ENCODE measurements at regions not wholly inside any gene's neighbourhood (a gene's known extent, or its start where the extent isn't known, plus 50 kb on each side); places are given as distances from the start of the nearest gene placed in this dataset.

DNA sequence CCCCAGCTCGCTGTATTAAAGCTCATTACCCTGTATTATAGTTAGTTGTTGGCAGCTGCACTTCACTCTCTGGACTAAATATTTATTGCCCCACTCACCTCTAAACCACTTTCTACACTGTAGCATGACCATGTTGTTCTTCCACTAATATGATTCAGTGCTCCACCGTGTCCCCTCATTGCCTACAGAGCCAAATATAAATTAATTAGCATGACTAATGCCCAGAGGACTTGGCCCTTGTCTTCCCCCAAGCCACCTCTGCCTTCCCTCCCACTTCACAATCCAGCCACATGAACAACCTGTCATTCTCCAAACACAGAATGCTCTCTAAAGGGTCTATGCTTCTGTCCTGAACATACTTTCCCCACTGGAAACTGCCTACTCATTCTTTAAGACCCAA is 276.5 kb downstream of the PLPP3 start:
- TF ChIP-seq, protein P1, sequence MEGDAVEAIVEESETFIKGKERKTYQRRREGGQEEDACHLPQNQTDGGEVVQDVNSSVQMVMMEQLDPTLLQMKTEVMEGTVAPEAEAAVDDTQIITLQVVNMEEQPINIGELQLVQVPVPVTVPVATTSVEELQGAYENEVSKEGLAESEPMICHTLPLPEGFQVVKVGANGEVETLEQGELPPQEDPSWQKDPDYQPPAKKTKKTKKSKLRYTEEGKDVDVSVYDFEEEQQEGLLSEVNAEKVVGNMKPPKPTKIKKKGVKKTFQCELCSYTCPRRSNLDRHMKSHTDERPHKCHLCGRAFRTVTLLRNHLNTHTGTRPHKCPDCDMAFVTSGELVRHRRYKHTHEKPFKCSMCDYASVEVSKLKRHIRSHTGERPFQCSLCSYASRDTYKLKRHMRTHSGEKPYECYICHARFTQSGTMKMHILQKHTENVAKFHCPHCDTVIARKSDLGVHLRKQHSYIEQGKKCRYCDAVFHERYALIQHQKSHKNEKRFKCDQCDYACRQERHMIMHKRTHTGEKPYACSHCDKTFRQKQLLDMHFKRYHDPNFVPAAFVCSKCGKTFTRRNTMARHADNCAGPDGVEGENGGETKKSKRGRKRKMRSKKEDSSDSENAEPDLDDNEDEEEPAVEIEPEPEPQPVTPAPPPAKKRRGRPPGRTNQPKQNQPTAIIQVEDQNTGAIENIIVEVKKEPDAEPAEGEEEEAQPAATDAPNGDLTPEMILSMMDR (IDR thresholded peaks at IDR 0.05; ENCODE audit: low read length) = no peak
- TF ChIP-seq EZH2 (IDR thresholded peaks at IDR 0.05; ENCODE audit: borderline replicate concordance, low read length) = no peak
